Upper lobe of left lung (tissue), 4 donors: ENCODE measurements at regions not wholly inside any gene's neighbourhood (a gene's known extent, or its start where the extent isn't known, plus 50 kb on each side); places are given as distances from the start of the nearest gene placed in this dataset.

Experiments
- EP300 ChIP-seq, 4 donors: sonication (generic); formaldehyde crosslinking; IDR thresholded peaks; one replicate each; pipeline ENCODE4 v1.5.1; 2017; ENCODE audit warnings: antibody characterized with exemption in 4 of 4, control low read depth in 2 of 4
- POLR2A ChIP-seq, 4 donors: fragments of 450-650 bp; IDR thresholded peaks; one replicate each; pipeline ENCODE4 v1.5.1; 2016 to 2017; ENCODE audit warnings: antibody characterized with exemption in 4 of 4, mild to moderate bottlenecking in 2 of 4
- POLR2AphosphoS5 ChIP-seq, 2 donors: sonication (generic); formaldehyde crosslinking; IDR thresholded peaks; one replicate each; pipeline ENCODE4 v1.5.1; 2017; ENCODE audit warnings: antibody characterized with exemption in 2 of 2
- TF ChIP-seq, protein P1 (sequence below), 6 experiments: fragments of 450-650 bp in 4 of 6; fragments of 200-600 bp in 2 of 6; sonication (generic) in 2 of 6; IDR thresholded peaks; one replicate each; pipeline ENCODE4 v1.5.1; 2016 to 2019; ENCODE audit warnings: antibody characterized with exemption in 6 of 6

DNA sequence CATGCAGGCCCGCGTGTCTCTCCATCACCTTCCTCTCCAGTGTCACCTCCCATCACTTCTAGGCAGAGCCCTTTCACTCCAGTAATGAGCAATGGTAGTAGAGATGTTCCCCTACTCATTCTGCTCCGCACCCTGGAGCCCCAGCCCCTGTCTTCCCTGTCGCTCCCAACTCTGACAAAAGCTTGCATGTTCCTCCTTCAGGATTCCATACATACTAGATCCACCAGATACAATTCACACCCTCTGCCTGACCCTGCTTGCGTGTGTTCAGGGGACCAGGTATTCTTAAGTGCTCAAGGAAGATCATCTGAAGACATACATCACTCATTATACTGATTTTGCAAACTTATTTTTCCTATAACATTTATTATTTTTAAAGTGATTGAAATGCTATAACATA is 222.7 kb downstream of the SNX19 start:
- TF ChIP-seq POLR2A (IDR thresholded peaks at IDR 0.05) (no peak), EP300 (IDR thresholded peaks at IDR 0.05) (no peak), POLR2AphosphoS5 (IDR thresholded peaks at IDR 0.05) (no peak)
- TF ChIP-seq, protein P1, sequence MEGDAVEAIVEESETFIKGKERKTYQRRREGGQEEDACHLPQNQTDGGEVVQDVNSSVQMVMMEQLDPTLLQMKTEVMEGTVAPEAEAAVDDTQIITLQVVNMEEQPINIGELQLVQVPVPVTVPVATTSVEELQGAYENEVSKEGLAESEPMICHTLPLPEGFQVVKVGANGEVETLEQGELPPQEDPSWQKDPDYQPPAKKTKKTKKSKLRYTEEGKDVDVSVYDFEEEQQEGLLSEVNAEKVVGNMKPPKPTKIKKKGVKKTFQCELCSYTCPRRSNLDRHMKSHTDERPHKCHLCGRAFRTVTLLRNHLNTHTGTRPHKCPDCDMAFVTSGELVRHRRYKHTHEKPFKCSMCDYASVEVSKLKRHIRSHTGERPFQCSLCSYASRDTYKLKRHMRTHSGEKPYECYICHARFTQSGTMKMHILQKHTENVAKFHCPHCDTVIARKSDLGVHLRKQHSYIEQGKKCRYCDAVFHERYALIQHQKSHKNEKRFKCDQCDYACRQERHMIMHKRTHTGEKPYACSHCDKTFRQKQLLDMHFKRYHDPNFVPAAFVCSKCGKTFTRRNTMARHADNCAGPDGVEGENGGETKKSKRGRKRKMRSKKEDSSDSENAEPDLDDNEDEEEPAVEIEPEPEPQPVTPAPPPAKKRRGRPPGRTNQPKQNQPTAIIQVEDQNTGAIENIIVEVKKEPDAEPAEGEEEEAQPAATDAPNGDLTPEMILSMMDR (IDR thresholded peaks at IDR 0.05): no peak
